ENCODE measurements at regions not wholly inside any gene's neighbourhood (a gene's known extent, or its start where the extent isn't known, plus 50 kb on each side); places are given as distances from the start of the nearest gene placed in this dataset.

DNA sequence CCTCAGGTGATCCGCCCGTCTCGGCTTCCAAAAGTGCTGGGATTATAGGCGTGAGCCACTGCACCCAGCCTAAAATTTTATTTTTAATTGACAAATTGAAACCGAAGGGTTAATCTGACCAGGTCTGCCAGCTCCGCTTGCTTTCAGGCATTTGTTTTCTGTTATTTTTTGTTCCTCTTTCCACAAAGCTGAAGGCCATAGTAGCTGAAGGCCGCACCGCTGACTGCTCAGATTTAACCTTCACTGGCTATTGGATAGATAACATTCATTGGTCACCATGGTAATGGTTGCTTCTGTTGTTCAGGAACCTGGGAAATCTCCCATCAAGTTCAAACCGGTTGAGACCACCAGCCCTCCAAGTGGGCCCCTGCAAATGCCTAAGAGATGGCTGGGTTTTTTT is 124.5 kb upstream of the USP29 start:
- no peak overlapping the region for H3K27ac ChIP-seq
- no peaks in the 10 kb centered on the region for H3K36me3 ChIP-seq (ENCODE audit: insufficient read depth)
- H3K27me3 ChIP-seq (ENCODE audit: insufficient read depth, low read depth), result no peaks in the 10 kb centered on the region; the same call in 1 of the 2 replicates
- H3K4me2 ChIP-seq, result no peak overlapping the region
- TF ChIP-seq, protein P1, sequence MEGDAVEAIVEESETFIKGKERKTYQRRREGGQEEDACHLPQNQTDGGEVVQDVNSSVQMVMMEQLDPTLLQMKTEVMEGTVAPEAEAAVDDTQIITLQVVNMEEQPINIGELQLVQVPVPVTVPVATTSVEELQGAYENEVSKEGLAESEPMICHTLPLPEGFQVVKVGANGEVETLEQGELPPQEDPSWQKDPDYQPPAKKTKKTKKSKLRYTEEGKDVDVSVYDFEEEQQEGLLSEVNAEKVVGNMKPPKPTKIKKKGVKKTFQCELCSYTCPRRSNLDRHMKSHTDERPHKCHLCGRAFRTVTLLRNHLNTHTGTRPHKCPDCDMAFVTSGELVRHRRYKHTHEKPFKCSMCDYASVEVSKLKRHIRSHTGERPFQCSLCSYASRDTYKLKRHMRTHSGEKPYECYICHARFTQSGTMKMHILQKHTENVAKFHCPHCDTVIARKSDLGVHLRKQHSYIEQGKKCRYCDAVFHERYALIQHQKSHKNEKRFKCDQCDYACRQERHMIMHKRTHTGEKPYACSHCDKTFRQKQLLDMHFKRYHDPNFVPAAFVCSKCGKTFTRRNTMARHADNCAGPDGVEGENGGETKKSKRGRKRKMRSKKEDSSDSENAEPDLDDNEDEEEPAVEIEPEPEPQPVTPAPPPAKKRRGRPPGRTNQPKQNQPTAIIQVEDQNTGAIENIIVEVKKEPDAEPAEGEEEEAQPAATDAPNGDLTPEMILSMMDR (conservative IDR thresholded peaks at IDR 0.05; ENCODE audit: low read depth, low read length), result no peak
- H3K4me3 ChIP-seq (IDR thresholded peaks at IDR 0.05; ENCODE audit: insufficient read depth, low read depth, low read length), result no peak overlapping the region
- no peak overlapping the region for H2AFZ ChIP-seq (ENCODE audit: low read depth)
- H4K20me1 ChIP-seq (ENCODE audit: insufficient read depth), result no peaks in the 10 kb centered on the region
- H3K9ac ChIP-seq, result no peak overlapping the region
- no peaks in the 10 kb centered on the region for H3K4me1 ChIP-seq (ENCODE audit: low read depth, poor library complexity, severe bottlenecking)
- no peaks in the 10 kb centered on the region for H3K79me2 ChIP-seq (ENCODE audit: insufficient read depth, low read depth)

DNA sequence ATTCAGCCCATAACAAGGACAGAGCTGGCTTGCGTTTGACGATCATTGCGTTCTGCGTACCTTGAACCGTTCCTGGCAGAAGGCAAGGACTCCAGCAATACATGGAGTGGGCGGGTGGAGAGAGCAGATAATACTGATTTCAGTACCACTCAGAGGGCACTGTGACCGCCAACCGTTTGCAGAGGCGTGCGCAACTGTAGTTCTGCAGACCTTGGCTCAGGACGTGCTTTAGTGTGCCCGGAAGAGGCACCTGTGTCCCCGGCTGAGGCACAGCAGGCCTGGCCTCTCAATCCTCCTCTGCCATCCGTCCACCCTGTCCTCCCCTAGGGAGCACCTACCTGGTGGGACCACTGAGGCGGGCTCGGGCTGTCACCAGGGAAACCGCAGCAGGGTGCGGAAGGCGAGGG is 117.6 kb upstream of the USP29 start:
- Histone ChIP-seq H3K27me3 (ENCODE audit: insufficient read depth, low read depth) (no peaks in the 10 kb centered on the region; the same call in 1 of the 2 replicates), H3K4me2 (no peak overlapping the region), H3K36me3 (ENCODE audit: insufficient read depth) (no peaks in the 10 kb centered on the region), H3K27ac (no peak overlapping the region), H2AFZ (ENCODE audit: low read depth) (no peak overlapping the region), H3K4me1 (ENCODE audit: low read depth, poor library complexity, severe bottlenecking) (no peaks in the 10 kb centered on the region), H3K9ac (no peak overlapping the region), H3K79me2 (ENCODE audit: insufficient read depth, low read depth) (no peaks in the 10 kb centered on the region), H4K20me1 (ENCODE audit: insufficient read depth) (no peaks in the 10 kb centered on the region), H3K4me3 (IDR thresholded peaks at IDR 0.05; ENCODE audit: insufficient read depth, low read depth, low read length) (no peak overlapping the region)
- TF ChIP-seq, protein P1 (conservative IDR thresholded peaks at IDR 0.05; ENCODE audit: low read depth, low read length), result no peak

DNA sequence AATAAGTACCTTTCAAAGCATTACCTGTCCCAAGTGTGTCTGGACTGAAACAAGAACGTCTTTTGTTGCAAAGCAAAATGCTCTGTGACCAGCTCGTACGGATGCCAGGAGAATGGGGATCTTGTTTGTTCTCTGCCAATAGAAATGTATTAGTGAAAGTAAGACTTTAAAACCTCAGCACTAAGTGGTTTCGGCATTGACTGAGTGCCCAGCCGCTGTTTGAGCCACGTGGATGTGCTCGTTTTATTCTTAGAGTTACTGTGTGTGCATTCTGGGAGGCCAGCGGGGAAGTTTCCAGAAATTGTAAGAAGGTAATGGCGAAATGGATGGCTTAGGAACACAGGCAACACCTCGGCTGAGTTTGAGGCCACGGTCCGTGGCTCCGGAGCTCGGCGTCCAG is 117.1 kb upstream of the USP29 start:
- no peaks in the 10 kb centered on the region for H3K36me3 ChIP-seq (ENCODE audit: insufficient read depth)
- no peaks in the 10 kb centered on the region; the same call in 1 of the 2 replicates for H3K27me3 ChIP-seq (ENCODE audit: insufficient read depth, low read depth)
- H4K20me1 ChIP-seq (ENCODE audit: insufficient read depth), result no peaks in the 10 kb centered on the region
- no peaks in the 10 kb centered on the region for H3K79me2 ChIP-seq (ENCODE audit: insufficient read depth, low read depth)
- no peak overlapping the region for H3K4me2 ChIP-seq
- no peak overlapping the region for H3K9ac ChIP-seq
- no peak overlapping the region for H2AFZ ChIP-seq (ENCODE audit: low read depth)
- H3K4me3 ChIP-seq (IDR thresholded peaks at IDR 0.05; ENCODE audit: insufficient read depth, low read depth, low read length), result no peak overlapping the region
- H3K4me1 ChIP-seq (ENCODE audit: low read depth, poor library complexity, severe bottlenecking), result no peaks in the 10 kb centered on the region
- H3K27ac ChIP-seq, result no peak overlapping the region
- TF ChIP-seq, protein P1 (conservative IDR thresholded peaks at IDR 0.05; ENCODE audit: low read depth, low read length), result no peak

DNA sequence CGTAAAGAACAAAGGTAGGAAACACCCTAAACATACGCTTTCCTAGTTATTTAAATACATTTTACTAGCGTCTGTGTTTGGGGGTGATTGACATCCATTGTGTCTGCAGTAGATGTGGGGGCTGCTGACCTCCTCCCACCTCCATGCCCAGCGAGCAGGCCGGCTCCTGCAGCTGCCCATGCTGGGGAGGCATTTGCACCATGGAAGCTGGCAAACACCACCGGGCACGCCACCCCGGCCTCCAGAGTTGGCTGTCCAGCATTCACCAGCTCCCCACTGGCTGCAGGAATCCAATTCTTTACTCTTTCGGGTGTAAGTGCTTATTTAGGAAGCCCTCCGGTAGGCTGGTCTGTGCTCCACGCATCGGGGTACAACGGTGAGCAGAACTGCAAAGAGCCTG is 115.4 kb upstream of the USP29 start:
- TF ChIP-seq, protein P1 (conservative IDR thresholded peaks at IDR 0.05; ENCODE audit: low read depth, low read length), result no peak
- H3K79me2 ChIP-seq (ENCODE audit: insufficient read depth, low read depth), result no peaks in the 10 kb centered on the region

More for the DNA sequence above, 115.4 kb upstream of the USP29 start:
- Histone ChIP-seq H3K4me2 (no peak overlapping the region), H4K20me1 (ENCODE audit: insufficient read depth) (no peaks in the 10 kb centered on the region), H3K4me3 (IDR thresholded peaks at IDR 0.05; ENCODE audit: insufficient read depth, low read depth, low read length) (no peak overlapping the region), H3K9ac (no peak overlapping the region), H3K36me3 (ENCODE audit: insufficient read depth) (no peaks in the 10 kb centered on the region), H3K27me3 (ENCODE audit: insufficient read depth, low read depth) (no peaks in the 10 kb centered on the region; the same call in 1 of the 2 replicates), H3K27ac (no peak overlapping the region), H2AFZ (ENCODE audit: low read depth) (no peak overlapping the region), H3K4me1 (ENCODE audit: low read depth, poor library complexity, severe bottlenecking) (no peaks in the 10 kb centered on the region)

Measured in KMS-11 (cell line).